Activated gamma-delta T cell (primary cell): ENCODE measurements at regions not wholly inside any gene's neighbourhood (a gene's known extent, or its start where the extent isn't known, plus 50 kb on each side); places are given as distances from the start of the nearest gene placed in this dataset.

Experiments
- DNase-seq: peaks from one replicate; lab custom pipeline; 2025; lab: John Stamatoyannopoulos, UW

GRCh38 chr6:126419901-126420300 lies 80.0 kb downstream of the CENPW start:
- DNase-seq, result no peak

- DNase-seq, result no peak
Measured at GRCh38 chr6:126422912-126423311, 83.0 kb downstream of the CENPW start.

GRCh38 chr6:126427713-126428112 lies 87.8 kb downstream of the CENPW start:
- DNase-seq, result no peak

DNA sequence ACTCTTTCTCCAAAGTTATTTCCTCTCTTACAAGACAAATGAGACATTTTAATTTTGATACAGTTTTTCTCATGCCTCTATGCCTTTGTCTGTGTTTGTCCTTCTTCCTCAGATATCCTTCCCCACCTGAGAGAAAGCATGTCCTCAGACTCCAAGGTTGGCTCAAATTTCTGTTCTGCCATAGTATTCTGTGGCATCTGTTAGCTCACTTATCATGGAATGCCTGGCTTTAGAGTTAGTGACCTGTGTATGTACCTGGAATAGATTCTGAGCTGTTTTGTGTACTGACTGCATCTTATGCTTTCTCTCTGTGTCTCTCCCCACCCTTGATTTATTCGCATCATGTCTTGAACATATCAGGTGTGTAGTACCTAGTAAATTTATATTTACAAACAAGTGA lies 90.0 kb downstream of the CENPW start:
- no peak for DNase-seq

GRCh38 chr6:126432564-126432963 lies 92.6 kb downstream of the CENPW start:
- no peak for DNase-seq

DNA sequence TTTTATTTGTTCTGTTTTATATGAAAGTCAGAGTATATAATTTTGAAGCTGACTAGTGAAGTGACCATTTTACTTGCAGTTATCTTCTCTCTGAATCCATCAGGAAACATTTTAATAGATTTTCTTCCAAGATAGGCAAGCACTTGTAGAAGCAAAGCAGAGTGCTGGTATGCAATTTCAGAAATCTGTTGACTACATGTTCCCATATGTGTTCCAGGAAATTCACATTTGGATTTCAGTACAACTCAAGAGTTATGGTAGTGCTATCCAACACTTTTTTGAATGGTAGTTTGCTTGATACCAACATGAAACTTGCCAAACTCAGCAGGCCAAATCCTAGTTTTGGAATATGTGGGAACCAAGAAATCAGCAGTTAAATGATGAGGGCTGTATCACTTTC lies 94.0 kb downstream of the CENPW start:
- no peak for DNase-seq

DNA sequence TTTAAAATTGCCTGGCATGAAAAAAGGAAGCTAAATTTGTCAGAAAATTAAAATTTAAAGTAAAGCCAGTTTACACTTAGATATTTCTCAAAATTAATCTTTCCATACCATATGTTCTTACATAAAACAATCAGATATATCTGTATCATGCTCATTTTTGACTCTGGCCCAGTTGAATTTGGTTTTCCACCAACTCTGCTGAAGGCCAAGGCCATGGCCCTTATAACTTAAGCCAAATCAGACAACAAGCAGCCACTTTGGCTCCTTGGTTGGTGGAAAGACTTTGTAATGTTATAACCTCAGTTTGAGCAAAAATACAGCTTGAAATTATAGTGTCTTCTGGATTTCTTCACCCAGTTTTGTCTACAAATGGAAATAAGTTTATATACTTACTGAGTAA lies 97.3 kb downstream of the CENPW start:
- no peak for DNase-seq

DNA sequence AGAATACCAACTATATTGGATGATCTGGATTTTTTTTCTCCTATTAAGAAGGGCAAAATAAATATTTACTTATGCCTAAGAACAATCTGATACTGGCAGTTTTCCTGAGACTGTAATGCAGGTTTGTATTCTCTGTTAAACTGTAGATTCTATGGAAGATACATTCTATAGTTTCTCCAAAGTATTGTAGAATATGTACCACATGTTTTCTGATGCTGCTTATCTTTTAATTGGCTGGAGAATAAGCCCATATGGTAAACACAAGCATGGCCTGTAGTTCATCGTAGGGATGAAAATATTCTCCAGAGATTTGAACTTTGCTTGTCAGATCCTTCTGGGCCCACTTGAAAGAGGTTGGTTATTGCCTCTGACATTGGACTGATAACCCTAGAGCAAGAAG lies 99.1 kb downstream of the CENPW start:
- DNase-seq, result no peak

DNA sequence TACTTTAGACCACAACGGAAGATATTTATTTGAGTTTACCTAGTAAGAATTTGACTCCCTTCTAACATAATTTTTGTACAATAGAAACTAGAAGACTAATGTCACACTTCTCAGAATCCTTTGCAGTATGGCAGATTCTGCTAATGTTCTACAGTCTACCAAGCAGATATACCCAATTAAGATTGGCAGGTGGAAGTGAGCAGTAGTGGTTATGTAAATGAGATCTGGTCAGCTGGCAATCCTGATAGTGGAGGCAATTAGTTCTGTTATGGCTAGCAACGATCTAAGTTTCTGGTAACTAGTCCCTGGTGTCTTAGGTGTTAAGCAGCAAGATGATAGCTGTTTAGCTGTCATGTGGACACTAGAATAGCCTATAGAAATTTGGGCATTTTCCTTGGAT lies 101.0 kb downstream of the CENPW start:
- DNase-seq, result no peak

DNA sequence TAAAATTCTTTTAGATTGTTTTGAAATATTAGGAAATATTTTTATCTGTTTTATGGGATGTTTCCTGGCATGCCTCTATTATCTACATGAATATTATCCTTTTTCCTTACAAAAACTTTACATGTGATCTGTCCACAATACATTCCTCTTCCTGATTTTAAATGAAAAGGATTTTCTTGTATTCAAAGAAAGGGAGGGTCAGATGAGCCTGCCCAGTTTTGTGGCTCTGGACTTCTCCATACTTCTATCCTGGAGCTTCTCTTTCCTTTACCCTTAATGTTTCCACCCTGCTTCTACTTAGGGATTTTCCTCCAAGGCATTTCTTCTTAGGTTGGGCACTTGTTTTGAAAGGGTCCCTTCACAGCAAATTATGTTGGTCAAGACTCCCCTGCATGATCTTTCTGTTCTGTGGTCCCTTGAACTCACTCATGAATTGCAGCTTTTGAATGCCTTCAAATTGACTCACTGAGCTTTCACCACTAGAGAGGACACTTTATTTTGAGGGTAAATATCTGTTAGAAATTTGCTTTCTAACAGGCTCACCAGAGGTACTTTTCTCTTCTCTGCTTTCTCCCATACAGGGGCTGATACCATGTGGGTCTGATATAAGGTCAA lies 104.9 kb downstream of the CENPW start:
- DNase-seq, result no peak

- DNase-seq, result no peak
Measured at GRCh38 chr6:126446248-126446647, 106.3 kb downstream of the CENPW start.

DNA sequence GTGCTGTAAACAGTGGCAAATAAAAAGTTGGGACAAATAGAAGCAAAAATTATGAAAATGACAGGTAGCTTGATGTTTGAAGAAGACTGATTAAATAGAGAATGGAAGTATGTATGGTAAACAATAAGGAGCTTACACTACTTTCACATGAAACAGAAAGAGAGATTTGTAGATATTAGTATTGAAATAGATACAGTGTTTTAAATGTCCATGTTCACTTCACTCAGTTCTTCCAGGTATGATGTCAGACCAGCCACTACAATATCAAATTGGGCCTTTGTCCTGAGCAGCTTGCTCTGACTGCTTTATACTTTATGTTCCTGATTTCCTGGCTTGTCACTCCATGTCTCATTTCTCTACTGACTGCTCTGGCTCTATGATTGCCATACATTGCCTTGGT lies 107.5 kb downstream of the CENPW start:
- no peak for DNase-seq

GRCh38 chr6:126461045-126461444 lies 121.1 kb downstream of the CENPW start:
- DNase-seq, result no peak

- DNase-seq, result no peak
Measured at GRCh38 chr6:126464245-126464644, 124.3 kb downstream of the CENPW start.

GRCh38 chr6:126475449-126475848 lies 135.5 kb downstream of the CENPW start:
- DNase-seq, result no peak

DNA sequence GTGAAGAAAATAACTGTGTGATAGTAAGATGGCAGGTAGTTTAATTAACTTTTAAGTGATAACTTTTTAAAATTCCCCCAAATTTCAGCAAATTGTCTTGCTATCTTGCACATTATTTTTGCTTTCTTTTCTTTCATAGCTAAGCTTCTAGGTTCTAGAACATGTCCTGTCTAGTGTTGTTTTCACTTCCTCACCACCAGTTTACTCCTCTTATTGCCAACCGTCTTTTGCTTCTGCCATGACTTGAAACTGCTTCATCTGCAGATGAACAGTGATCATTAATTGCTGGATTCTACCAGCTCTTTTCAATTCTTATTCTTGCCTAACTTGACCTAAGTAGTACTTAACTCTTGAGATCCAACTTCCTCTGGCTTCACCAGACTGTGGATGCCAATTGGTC lies 137.8 kb downstream of the CENPW start:
- no peak for DNase-seq

DNA sequence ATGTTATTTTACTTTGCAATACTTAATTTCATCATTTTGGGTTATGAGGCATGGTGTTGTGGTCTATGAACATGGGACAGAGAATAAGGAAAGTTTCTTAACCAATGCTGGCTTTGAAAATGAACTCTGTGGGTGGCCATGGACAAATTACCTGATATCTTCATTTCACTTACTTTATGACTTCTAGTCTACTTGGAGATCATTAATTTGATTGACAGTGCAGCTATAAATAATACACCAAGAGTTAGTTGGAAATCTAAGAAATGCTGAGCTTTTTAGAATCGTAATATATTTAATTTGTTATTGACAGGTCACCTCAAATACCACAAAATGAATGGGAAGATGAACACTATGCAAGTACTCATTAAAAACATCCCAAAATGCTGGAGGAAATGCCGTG lies 140.4 kb downstream of the CENPW start:
- no peak for DNase-seq

GRCh38 chr6:126481319-126481718 lies 141.4 kb downstream of the CENPW start:
- DNase-seq, result no peak

DNA sequence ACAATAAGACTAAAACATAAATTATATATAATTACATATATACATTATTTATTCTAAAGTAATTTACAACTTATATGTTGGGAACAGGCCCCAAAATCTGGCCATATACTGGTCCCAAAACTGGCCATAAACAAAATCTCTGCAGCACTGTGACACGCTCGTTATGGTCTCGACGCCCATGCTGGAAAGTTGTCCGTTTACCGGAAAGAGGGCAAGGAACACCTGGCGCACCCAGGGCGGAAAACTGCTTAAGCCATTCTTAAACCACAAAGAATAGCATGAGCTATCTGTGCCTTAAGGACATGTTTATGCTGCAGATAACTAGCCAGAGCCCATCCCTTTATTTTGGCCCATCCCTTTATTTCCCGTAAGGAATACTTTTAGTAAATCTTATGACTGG lies 164.9 kb downstream of the CENPW start:
- DNase-seq, result no peak

- no peak for DNase-seq
Measured at GRCh38 chr6:126513198-126513597, 173.3 kb downstream of the CENPW start.

GRCh38 chr6:126516411-126516810 lies 176.5 kb downstream of the CENPW start:
- no peak for DNase-seq

DNA sequence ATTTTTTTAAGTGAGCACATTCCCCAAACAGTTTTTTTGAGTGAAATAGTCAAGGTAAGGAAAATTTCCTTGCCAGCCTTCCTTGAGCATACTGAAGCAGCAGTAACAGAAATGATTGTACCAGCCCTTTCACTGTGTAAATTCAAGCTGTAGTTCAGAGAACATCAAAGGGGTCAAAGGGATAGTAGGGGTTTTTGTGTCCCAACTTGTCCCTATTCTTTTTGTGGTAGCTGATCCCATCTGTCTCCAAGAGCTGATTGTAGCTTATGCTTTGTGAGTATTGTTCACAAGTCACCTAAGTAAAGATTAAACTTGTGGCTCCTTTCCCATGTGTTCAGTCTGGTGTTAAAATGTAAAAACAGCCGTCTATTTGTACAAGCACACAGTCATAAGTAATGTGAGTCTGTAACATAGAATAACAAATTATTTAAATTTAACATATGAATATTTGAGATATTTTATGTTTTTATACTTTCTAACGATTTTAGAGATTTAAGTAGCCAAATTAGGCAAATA lies 185.0 kb downstream of the CENPW start:
- no peak for DNase-seq

DNA sequence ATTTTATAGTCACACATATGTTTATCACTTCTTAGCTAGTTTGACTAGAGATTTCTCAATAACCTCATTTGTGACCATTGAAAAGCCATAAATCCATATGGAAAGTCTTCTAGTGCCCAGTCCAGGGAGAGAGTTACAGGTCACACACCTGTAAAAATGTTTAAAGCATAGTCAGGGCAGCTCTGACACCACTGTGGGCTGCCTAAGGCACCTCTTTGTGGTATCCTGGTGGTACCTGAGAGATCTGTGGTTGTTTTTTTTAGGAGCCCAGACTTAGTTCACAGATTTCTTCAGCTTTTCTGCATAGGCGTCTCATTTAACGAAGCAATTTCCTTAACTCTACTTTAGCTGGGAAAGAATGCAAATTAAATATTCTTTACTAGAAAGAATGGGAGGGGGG lies 186.6 kb downstream of the CENPW start:
- no peak for DNase-seq

DNA sequence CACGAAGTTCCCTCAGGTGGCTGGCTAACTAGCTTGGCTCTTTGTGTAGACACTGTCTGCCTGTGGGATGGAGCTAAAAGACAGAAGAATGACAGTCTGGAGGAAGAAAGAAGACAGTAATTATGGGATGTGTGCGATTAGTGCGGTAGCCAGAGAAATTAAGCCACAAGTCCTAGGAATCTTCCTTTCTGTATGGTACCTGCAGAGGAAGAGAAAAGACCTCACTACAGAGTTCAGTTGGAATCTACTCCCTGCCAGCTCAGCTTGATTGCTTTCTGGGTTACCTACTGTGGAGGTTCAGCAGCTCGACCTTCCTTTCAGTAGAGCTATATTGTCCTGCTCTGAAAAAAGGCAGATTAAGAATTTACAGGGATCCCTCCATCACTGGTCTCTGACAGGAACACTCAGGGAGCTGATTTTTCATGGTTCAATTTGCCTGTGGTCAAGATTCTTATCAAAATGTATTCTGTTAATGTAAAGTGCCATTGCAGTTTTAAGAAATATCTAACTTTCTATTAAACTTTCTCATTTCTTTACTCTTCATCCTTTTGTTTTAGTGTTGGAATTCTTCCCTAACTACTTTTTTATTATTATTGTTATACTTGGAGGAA lies 187.2 kb downstream of the CENPW start:
- DNase-seq, result no peak
